ENCODE measurements at regions not wholly inside any gene's neighbourhood (a gene's known extent, or its start where the extent isn't known, plus 50 kb on each side); places are given as distances from the start of the nearest gene placed in this dataset.

- Histone ChIP-seq H3K4me3 (replicated peaks; ENCODE audit: insufficient read depth, low read length) (no peak overlapping the region), H3K27me3 (ENCODE audit: insufficient read depth, poor library complexity, severe bottlenecking) (no peaks in the 10 kb centered on the region), H3K27ac (replicated peaks) (no peak overlapping the region)
- TF ChIP-seq SPI1 (IDR thresholded peaks at IDR 0.05; ENCODE audit: borderline replicate concordance, low read depth) = no peak
- TF ChIP-seq GABPA (IDR thresholded peaks at IDR 0.05; ENCODE audit: low read depth) = no peak
- no peak for DNase-seq (ENCODE audit: low read depth in 1 of 2, low spot score in 1 of 2)
These were observed 515.1 kb upstream of the PTBP2 start for GRCh38 chr1:96206451-96206850.

- DNase-seq (ENCODE audit: low read depth in 1 of 2, low spot score in 1 of 2) = no peak
- H3K27ac ChIP-seq (replicated peaks) = no peak overlapping the region
- no peak for TF ChIP-seq REST (IDR thresholded peaks at IDR 0.05; ENCODE audit: insufficient replicate concordance, low read depth)
- TF ChIP-seq POLR2AphosphoS5 (IDR thresholded peaks at IDR 0.05; ENCODE audit: low read depth) = no peak
- no peak for TF ChIP-seq CTCF (IDR thresholded peaks at IDR 0.05; ENCODE audit: insufficient read depth, low read length)
- TF ChIP-seq SPI1 (IDR thresholded peaks at IDR 0.05; ENCODE audit: borderline replicate concordance, low read depth) = no peak
- TF ChIP-seq GABPA (IDR thresholded peaks at IDR 0.05; ENCODE audit: low read depth) = no peak
- H3K4me3 ChIP-seq (replicated peaks; ENCODE audit: insufficient read depth, low read length) = no peak overlapping the region
- no peaks in the 10 kb centered on the region for H3K27me3 ChIP-seq (ENCODE audit: insufficient read depth, poor library complexity, severe bottlenecking)
These were observed 513.6 kb upstream of the PTBP2 start for GRCh38 chr1:96207936-96208335.

GRCh38 chr1:96208428-96208827 is 513.2 kb upstream of the PTBP2 start:
- Histone ChIP-seq H3K27me3 (ENCODE audit: insufficient read depth, poor library complexity, severe bottlenecking) (no peaks in the 10 kb centered on the region), H3K4me3 (replicated peaks; ENCODE audit: insufficient read depth, low read length) (no peak overlapping the region), H3K27ac (replicated peaks) (no peak overlapping the region)
- TF ChIP-seq GABPA (IDR thresholded peaks at IDR 0.05; ENCODE audit: low read depth) (no peak), POLR2AphosphoS5 (IDR thresholded peaks at IDR 0.05; ENCODE audit: low read depth) (no peak), CTCF (IDR thresholded peaks at IDR 0.05; ENCODE audit: insufficient read depth, low read length) (no peak), REST (IDR thresholded peaks at IDR 0.05; ENCODE audit: insufficient replicate concordance, low read depth) (no peak), SPI1 (IDR thresholded peaks at IDR 0.05; ENCODE audit: borderline replicate concordance, low read depth) (no peak)
- no peak for DNase-seq (ENCODE audit: low read depth in 1 of 2, low spot score in 1 of 2)

- Histone ChIP-seq H3K27ac (replicated peaks) (no peak overlapping the region), H3K4me3 (replicated peaks; ENCODE audit: insufficient read depth, low read length) (no peak overlapping the region), H3K27me3 (ENCODE audit: insufficient read depth, poor library complexity, severe bottlenecking) (no peaks in the 10 kb centered on the region)
- no peak for TF ChIP-seq GABPA (IDR thresholded peaks at IDR 0.05; ENCODE audit: low read depth)
- TF ChIP-seq SPI1 (IDR thresholded peaks at IDR 0.05; ENCODE audit: borderline replicate concordance, low read depth) = no peak
- no peak for TF ChIP-seq CTCF (IDR thresholded peaks at IDR 0.05; ENCODE audit: insufficient read depth, low read length)
- TF ChIP-seq POLR2AphosphoS5 (IDR thresholded peaks at IDR 0.05; ENCODE audit: low read depth) = no peak
- no peak for TF ChIP-seq REST (IDR thresholded peaks at IDR 0.05; ENCODE audit: insufficient replicate concordance, low read depth)
- no peak for DNase-seq (ENCODE audit: low read depth in 1 of 2, low spot score in 1 of 2)
These were observed 511.5 kb upstream of the PTBP2 start for GRCh38 chr1:96210054-96210453.
